GM12865 (cell line): ENCODE measurements at regions not wholly inside any gene's neighbourhood (a gene's known extent, or its start where the extent isn't known, plus 50 kb on each side); places are given as distances from the start of the nearest gene placed in this dataset.

ENCODE experiments used
- DNase-seq: peaks from one replicate; pipeline ENCODE4 v3.0.0; 2010; ENCODE audit warnings: low read depth
- H3K4me3 ChIP-seq: 2 replicates; pipeline ENCODE4 v1.5.1; 2011; ENCODE audit warnings: mild to moderate bottlenecking, low read depth, low read length, control low read depth
- CTCF ChIP-seq: IDR thresholded peaks from 2 replicates; pipeline ENCODE4 v1.5.1; 2011; ENCODE audit warnings: low read length, control low read depth, low read depth, inconsistent platforms; ENCODE audit not compliant: insufficient read depth; ENCODE audit errors: missing control alignments

GRCh38 chr2:151161821-151162551 lies 99.7 kb downstream of the RBM43 start:
- H3K4me3 ChIP-seq = no peak overlapping the region
- no peak for TF ChIP-seq CTCF
- no peak for DNase-seq

GRCh38 chr2:151159109-151159662 lies 102.5 kb downstream of the RBM43 start:
- no peak for DNase-seq
- no peak overlapping the region for H3K4me3 ChIP-seq
- TF ChIP-seq CTCF = no peak

DNA sequence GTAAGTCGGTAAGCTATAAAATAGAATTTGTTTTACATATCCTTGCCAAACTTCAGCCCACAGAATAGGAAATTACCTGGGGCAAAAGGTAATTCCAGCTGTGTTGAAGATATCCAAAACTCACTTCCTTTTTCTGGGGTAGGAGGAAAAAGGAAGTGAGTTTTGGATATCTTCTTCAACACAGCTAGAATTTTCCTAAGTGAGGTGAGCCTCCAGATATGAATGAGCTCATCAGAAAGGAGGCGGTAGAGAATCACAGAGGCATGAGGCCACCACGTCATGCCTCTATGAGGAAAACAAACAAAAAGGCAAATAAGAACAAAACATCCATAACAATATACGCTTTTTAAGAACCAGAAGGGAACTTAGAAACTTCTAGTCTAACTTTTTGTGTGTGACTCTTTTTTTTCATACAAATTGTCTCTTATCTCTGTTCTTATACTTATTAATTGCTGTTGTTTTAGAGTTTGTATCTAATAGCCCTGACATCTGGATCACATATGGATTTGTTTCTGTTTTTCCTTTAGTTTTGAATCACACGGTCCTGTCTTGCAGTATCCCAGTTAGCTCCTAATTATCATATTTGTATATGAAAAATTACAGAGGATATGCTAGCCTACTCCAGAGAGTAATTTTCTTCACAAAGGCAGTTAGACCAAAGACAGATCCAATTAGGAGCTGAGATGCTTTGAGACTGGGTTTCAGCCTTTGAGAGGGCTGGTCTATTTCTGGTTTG lies 104.5 kb downstream of the RBM43 start:
- no peak overlapping the region for H3K4me3 ChIP-seq
- no peak for TF ChIP-seq CTCF
- no peak for DNase-seq

DNA sequence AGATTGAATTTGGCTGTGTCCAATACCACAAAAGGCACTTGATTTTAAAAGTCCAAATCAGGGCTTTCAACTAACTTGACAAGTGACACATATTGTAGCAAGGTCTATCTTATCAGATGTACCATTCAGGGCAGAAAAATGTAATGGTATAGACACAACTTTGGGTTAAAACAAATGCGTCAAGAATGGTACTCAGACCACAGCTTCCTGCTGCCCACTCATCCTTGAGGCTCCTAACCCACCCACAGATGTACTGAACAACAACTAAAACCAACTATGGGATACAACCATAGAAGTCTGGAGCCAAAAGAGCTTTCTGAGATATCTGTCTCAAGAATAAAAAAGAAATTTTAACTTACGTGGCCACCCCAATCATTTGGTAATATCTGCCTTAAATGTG lies 105.2 kb downstream of the RBM43 start:
- no peak for TF ChIP-seq CTCF
- no peak for DNase-seq
- no peak overlapping the region for H3K4me3 ChIP-seq

DNA sequence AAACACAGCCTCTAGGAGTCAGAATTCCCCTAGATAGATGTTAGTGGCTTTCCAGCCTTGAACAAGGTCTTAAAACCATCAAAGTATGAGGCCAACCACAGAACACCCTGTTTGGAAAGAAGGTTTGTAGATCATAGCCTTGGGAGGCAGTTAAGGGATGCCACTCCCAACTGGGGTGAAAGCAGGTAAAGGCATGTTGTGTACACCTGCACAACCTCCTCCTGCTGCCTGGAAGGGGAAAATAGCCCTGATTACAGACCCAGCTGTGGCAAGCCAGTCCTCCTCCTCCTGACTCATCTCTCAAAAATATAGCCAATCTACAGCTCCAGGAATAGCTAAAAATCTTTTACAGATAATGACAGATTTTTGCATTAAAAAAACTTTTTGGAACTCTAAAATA lies 108.1 kb downstream of the RBM43 start:
- no peak for DNase-seq
- no peak overlapping the region for H3K4me3 ChIP-seq
- no peak for TF ChIP-seq CTCF

GRCh38 chr2:151150331-151151320 lies 111.0 kb downstream of the RBM43 start:
- DNase-seq = no peak
- TF ChIP-seq CTCF = no peak
- no peak overlapping the region for H3K4me3 ChIP-seq
